HCT116 (cell line): ENCODE measurements at regions not wholly inside any gene's neighbourhood (a gene's known extent, or its start where the extent isn't known, plus 50 kb on each side); places are given as distances from the start of the nearest gene placed in this dataset.

Experiments used
- CTCF ChIP-seq, 3 experiments: fragments of 200-600 bp in 1 of 3; sonication (generic) in 1 of 3; IDR thresholded peaks in 2 of 3; conservative IDR thresholded peaks in 1 of 3; 2 replicates each; pipeline ENCODE4 v1.5.1; 2012 to 2017; ENCODE audit warnings: low read depth in 2 of 3, low read length in 2 of 3, antibody characterized with exemption in 1 of 3, borderline replicate concordance in 1 of 3, control low read depth in 1 of 3, mild to moderate bottlenecking in 1 of 3, mixed read lengths in 1 of 3, mixed run types in 1 of 3, moderate library complexity in 1 of 3; ENCODE audit not compliant: insufficient read depth in 1 of 3
- POLR2A ChIP-seq: IDR thresholded peaks from 2 replicates; pipeline ENCODE4 v1.7.0; 2011; ENCODE audit warnings: borderline replicate concordance; ENCODE audit not compliant: insufficient read depth, insufficient read length; ENCODE audit errors: extremely low read depth
- SIN3A ChIP-seq: IDR thresholded peaks from 2 replicates; pipeline ENCODE4 v1.6.1; 2012; ENCODE audit warnings: low read depth
- SP1 ChIP-seq: IDR thresholded peaks from 2 replicates; pipeline ENCODE4 v1.6.1; 2012; ENCODE audit warnings: low read depth
- YY1 ChIP-seq: IDR thresholded peaks from 2 replicates; pipeline ENCODE4 v1.6.1; 2011; ENCODE audit warnings: low read length, low read depth, moderate library complexity, mild to moderate bottlenecking; ENCODE audit not compliant: insufficient replicate concordance; ENCODE audit errors: extremely low read depth
- ZNF274 ChIP-seq: fragments of 200-500 bp; sonication (Bioruptor generic); IDR thresholded peaks from 2 replicates; pipeline ENCODE4 v1.6.1; 2014; ENCODE audit warnings: mild to moderate bottlenecking, low read depth, low read length, inconsistent platforms
- TF ChIP-seq, protein P1 (sequence below): IDR thresholded peaks from 2 replicates; pipeline ENCODE4 v1.6.1; 2012; ENCODE audit warnings: low read depth

DNA sequence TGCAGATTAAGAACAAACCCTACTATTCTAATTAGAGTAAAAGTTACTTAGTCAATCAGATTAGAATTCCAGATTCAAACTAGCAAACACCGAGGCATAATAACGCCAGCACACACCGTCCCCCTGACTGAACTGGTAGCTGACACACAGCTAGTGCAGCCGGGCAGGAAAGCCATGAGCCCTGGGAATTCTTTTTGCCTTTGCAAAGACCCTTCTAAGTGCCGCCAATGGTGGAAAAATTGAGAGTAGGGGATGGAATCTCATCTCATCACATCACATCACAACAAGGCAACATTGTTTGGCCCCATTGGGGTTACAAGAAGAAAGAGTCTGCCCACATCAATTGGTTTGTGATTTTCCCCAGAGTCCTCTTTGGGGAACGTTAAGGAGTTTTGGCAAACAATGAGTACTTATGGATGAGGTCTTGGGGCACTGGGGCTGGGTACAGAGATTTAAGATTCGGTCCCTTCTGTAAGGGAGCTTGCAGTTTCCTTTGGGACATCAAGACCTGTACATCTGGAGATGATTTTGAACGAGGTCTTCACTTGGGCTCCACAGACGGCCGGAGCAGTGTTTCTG, 120.4 kb upstream of the MEF2A start:
- TF ChIP-seq, protein P1, sequence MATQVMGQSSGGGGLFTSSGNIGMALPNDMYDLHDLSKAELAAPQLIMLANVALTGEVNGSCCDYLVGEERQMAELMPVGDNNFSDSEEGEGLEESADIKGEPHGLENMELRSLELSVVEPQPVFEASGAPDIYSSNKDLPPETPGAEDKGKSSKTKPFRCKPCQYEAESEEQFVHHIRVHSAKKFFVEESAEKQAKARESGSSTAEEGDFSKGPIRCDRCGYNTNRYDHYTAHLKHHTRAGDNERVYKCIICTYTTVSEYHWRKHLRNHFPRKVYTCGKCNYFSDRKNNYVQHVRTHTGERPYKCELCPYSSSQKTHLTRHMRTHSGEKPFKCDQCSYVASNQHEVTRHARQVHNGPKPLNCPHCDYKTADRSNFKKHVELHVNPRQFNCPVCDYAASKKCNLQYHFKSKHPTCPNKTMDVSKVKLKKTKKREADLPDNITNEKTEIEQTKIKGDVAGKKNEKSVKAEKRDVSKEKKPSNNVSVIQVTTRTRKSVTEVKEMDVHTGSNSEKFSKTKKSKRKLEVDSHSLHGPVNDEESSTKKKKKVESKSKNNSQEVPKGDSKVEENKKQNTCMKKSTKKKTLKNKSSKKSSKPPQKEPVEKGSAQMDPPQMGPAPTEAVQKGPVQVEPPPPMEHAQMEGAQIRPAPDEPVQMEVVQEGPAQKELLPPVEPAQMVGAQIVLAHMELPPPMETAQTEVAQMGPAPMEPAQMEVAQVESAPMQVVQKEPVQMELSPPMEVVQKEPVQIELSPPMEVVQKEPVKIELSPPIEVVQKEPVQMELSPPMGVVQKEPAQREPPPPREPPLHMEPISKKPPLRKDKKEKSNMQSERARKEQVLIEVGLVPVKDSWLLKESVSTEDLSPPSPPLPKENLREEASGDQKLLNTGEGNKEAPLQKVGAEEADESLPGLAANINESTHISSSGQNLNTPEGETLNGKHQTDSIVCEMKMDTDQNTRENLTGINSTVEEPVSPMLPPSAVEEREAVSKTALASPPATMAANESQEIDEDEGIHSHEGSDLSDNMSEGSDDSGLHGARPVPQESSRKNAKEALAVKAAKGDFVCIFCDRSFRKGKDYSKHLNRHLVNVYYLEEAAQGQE, result no peak
- TF ChIP-seq SP1 (no peak), CTCF (IDR thresholded peaks at IDR 0.05 in 2 of 3, conservative IDR thresholded peaks at IDR 0.05 in 1 of 3; ENCODE audit: borderline replicate concordance in 1 of 3, insufficient read depth in 1 of 3, low read depth in 2 of 3, low read length in 2 of 3) (no peak), ZNF274 (no peak), SIN3A (no peak), YY1 (no peak), POLR2A (no peak)
